ENCODE measurements at regions not wholly inside any gene's neighbourhood (a gene's known extent, or its start where the extent isn't known, plus 50 kb on each side); places are given as distances from the start of the nearest gene placed in this dataset.
A peak's percentile ranks its signal among the peaks of the same experiment; 100 is the strongest.

GRCh38 chr1:224500796-224501195 lies 66.2 kb upstream of the WDR26 start:
- no peak for DNase-seq (ENCODE audit: extremely low read depth, low read depth)
- TF ChIP-seq CTCF (IDR thresholded peaks at IDR 0.05; ENCODE audit: low read depth, low read length), result no peak

GRCh38 chr1:224501836-224502235 lies 67.2 kb upstream of the WDR26 start:
- no peak for TF ChIP-seq CTCF (IDR thresholded peaks at IDR 0.05; ENCODE audit: low read depth, low read length)
- DNase-seq (ENCODE audit: extremely low read depth, low read depth), result no peak

- TF ChIP-seq CTCF (IDR thresholded peaks at IDR 0.05; ENCODE audit: low read depth, low read length), result no peak
- DNase-seq (ENCODE audit: extremely low read depth, low read depth), result no peak
Observed at GRCh38 chr1:224502459-224503160, 68.0 kb upstream of the WDR26 start.

- TF ChIP-seq CTCF (IDR thresholded peaks at IDR 0.05; ENCODE audit: low read depth, low read length), result no peak; the same call in none of the 2 replicates
- peak; percentile 87 for DNase-seq (ENCODE audit: extremely low read depth, low read depth)
Observed at GRCh38 chr1:224503161-224504118, 68.8 kb upstream of the WDR26 start.

- DNase-seq (ENCODE audit: extremely low read depth, low read depth), result no peak
- no peak for TF ChIP-seq CTCF (IDR thresholded peaks at IDR 0.05; ENCODE audit: low read depth, low read length)
Observed at GRCh38 chr1:224504297-224505041, 69.9 kb upstream of the WDR26 start.

GRCh38 chr1:224505454-224506093 lies 71.0 kb upstream of the WDR26 start:
- no peak for DNase-seq (ENCODE audit: extremely low read depth, low read depth)
- no peak for TF ChIP-seq CTCF (IDR thresholded peaks at IDR 0.05; ENCODE audit: low read depth, low read length)

Data from AG09319 (cell line).